HEK293 (cell line): ENCODE measurements at regions not wholly inside any gene's neighbourhood (a gene's known extent, or its start where the extent isn't known, plus 50 kb on each side); places are given as distances from the start of the nearest gene placed in this dataset.

Experiments
- CTCF ChIP-seq: fragments of 450-650 bp; formaldehyde crosslinking; IDR thresholded peaks from 2 replicates; pipeline ENCODE4 v1.5.1; 2016; ENCODE audit warnings: missing biosample characterization, missing genetic modification characterization
- PRDM10 ChIP-seq: fragments of 450-650 bp; formaldehyde crosslinking; IDR thresholded peaks from 2 replicates; pipeline ENCODE4 v1.5.1; 2016; ENCODE audit warnings: missing biosample characterization, missing genetic modification characterization
- ZBTB21 ChIP-seq: fragments of 450-650 bp; formaldehyde crosslinking; IDR thresholded peaks from 2 replicates; pipeline ENCODE4 v1.5.1; 2017; ENCODE audit warnings: missing biosample characterization, missing genetic modification characterization
- ZNF10 ChIP-seq: fragments of 450-650 bp; formaldehyde crosslinking; IDR thresholded peaks from 2 replicates; pipeline ENCODE4 v1.5.1; 2017; ENCODE audit warnings: missing biosample characterization, missing genetic modification characterization
- ZNF416 ChIP-seq: fragments of 450-650 bp; formaldehyde crosslinking; IDR thresholded peaks from 2 replicates; pipeline ENCODE4 v1.5.1; 2016; ENCODE audit warnings: missing biosample characterization, missing genetic modification characterization
- ZNF48 ChIP-seq: fragments of 450-650 bp; formaldehyde crosslinking; IDR thresholded peaks from 2 replicates; pipeline ENCODE4 v1.5.1; 2016; ENCODE audit warnings: missing biosample characterization, missing genetic modification characterization
- ZNF639 ChIP-seq: fragments of 450-650 bp; formaldehyde crosslinking; IDR thresholded peaks from 2 replicates; pipeline ENCODE4 v1.5.1; 2016; ENCODE audit warnings: missing biosample characterization, missing genetic modification characterization
- ZSCAN30 ChIP-seq: fragments of 450-650 bp; IDR thresholded peaks from 2 replicates; pipeline ENCODE4 v1.5.1; 2018; ENCODE audit warnings: missing biosample characterization, mild to moderate bottlenecking, missing genetic modification characterization, moderate library complexity
- TF ChIP-seq, protein P1 (sequence below): fragments of 450-650 bp; formaldehyde crosslinking; IDR thresholded peaks from 2 replicates; pipeline ENCODE4 v1.5.1; 2016; ENCODE audit warnings: missing biosample characterization, missing genetic modification characterization

- no peak for TF ChIP-seq PRDM10
- TF ChIP-seq ZNF10 (tag by site-specific recombination): no peak
- TF ChIP-seq CTCF (tag by site-specific recombination): no peak
- no peak for TF ChIP-seq ZSCAN30 (tag by site-specific recombination)
- no peak for TF ChIP-seq ZNF639
- TF ChIP-seq ZNF416 (tag by site-specific recombination): no peak
- no peak for TF ChIP-seq ZNF48 (tag by site-specific recombination)
- TF ChIP-seq ZBTB21 (tag by site-specific recombination): no peak
- TF ChIP-seq, protein P1, sequence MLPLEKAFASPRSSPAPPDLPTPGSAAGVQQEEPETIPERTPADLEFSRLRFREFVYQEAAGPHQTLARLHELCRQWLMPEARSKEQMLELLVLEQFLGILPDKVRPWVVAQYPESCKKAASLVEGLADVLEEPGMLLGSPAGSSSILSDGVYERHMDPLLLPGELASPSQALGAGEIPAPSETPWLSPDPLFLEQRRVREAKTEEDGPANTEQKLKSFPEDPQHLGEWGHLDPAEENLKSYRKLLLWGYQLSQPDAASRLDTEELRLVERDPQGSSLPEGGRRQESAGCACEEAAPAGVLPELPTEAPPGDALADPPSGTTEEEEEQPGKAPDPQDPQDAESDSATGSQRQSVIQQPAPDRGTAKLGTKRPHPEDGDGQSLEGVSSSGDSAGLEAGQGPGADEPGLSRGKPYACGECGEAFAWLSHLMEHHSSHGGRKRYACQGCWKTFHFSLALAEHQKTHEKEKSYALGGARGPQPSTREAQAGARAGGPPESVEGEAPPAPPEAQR (tag by site-specific recombination): no peak
These were observed 134.7 kb downstream of the GAS1 start for GRCh38 chr9:86812616-86813015.
